GM19452 (cell line): ENCODE measurements at regions not wholly inside any gene's neighbourhood (a gene's known extent, or its start where the extent isn't known, plus 50 kb on each side); places are given as distances from the start of the nearest gene placed in this dataset.

Source experiments
- ATAC-seq: cut with Tn5 transposase; IDR thresholded peaks from one replicate; pipeline ENCODE4 v1.9.1; 2021; ENCODE audit not compliant: unreplicated experiment

DNA sequence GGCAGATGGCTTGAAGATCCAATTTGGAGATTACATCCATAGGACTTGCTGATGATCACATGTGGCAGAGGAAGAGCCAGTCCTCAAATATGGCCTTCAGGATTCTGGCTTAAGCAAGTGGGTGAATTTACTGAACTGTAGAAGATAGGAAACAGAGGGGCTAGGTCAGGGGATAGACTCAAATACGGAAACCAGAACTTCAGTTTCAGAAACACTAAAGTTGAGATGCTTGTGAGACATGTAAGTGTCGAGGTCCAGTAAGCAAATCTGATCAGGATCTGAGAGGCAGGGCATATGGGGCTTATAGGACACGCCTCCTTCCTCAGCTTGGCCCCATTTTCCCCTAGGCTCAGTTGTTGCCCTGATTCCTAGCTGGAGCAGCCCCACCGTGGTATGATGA, 107.7 kb downstream of the LBH start:
- no peak for ATAC-seq

DNA sequence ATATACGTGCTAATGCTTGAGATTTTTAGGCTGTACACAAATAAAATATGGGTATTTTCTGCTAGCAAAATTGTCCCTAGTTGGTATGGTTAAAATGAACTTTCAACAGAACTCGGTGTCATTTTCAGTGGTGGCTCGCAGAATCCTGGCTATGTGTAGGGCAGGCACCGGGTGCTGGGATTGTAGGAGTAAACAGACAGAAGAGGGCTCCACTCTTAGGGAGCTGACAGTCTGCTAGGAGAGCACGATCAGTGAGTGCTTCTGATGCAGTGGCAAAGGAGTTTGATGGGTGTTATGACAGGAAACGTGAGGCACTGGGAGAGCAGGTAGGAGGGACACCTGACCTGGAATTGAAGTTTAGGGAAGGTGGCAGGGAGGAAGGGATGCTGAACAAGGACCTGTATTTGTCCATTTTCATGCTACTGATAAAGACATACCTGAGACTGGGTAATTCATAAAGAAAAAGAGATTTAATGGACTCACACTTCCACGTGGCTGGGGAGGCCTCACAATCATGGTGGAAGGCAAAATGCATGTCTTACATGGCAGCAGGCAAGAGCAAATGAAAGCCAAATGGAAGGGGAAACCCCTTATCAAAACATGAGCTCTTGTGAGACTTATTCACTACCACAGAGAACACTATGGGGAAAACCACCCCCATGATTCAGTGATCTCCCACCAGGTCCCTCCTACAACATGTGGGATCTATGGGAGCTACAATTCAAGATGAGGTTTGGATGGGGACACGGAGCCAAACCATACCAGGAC, 105.4 kb upstream of the LCLAT1 start:
- no peak for ATAC-seq

DNA sequence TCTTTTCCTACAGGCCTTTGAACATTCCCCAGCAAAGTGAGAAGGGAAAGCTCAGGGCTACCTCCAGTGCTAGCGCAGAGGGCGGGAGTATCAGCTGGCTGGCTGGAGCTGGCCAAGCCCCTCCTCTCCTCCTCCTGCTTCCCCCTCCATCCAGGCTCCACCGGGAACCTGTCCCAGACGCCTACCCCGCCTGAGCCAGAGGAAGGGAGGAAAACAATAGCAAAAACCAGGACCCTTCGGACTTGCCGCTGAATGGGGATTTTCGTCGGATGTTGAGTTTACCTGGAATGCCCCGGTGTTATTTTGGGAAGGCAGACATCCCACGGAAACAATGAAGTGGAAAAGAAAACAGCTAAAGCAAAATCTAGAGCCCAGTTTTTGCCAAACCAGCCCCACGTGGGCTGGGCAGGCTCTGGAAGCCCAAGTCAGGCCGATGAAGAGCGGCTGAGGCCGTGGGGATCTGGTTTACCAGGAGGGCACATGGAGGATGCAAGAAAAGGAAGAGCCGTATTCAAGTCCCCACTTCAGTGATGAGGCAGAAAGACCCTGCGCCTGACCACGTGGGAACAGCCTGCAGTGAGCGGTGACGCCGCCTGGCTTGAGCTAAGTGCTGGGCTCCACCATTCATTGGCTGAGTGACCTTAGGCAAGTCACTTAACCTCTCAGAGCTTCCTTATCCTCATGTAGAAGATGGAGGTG, 100.4 kb upstream of the LCLAT1 start:
- no peak for ATAC-seq

DNA sequence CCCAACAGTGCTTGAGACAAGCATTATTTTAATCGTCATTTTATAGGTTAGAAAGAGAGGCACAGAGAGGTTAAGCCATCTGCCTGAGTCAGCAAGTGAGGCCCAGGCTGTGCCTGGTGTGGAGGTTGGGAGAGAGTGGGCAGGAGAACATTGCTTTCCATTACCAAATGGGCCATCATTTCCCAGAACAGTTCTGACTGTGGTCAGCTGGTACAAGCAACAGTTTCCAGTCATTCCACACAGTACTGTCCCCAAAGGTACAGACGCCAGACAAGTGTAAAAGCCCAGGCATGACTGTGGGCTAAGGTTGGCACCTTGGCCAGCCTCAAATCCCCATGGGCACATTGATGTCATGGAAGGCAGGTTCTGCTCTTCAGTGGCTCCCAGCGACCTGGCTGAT, 98.2 kb upstream of the LCLAT1 start:
- no peak for ATAC-seq

DNA sequence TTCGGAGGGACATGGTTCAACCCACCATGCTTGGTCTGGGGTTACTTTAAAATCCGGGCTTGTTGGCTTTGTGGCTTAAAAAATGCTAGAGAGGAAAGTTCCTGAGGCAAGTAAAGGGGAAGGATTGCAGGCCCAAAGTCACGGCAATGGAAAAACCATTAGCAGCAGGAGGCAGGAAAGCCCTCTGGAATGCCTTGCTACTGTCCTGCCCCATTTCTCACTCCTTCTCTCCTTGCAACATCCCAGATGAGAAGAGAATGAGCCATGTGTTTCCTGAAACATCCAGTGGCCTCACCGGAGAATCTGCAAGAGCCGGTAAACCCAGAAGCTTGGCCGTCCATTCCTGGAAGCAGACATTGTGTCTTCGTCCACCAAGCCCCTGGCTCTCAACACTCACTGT, 97.4 kb upstream of the LCLAT1 start:
- no peak for ATAC-seq

DNA sequence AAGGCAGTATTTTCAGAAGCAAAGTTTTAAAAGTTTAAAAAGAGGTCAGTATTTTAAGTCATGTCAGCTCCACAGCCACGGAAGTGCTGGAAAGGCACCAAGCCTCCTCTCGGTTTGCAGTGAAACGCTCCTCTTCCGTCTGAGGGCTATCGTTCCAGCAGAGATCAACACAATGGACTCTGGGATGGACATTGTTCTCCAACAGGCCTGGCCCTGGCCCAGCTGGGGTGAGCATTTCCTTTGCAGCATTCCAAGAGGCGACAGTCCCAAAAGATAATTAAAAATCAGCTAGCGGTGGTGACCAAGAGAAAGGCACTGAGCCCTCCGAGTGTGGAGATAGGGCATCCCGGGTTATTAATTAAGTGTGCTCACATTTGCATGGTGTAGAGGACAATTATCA, 95.9 kb upstream of the LCLAT1 start:
- ATAC-seq: no peak

DNA sequence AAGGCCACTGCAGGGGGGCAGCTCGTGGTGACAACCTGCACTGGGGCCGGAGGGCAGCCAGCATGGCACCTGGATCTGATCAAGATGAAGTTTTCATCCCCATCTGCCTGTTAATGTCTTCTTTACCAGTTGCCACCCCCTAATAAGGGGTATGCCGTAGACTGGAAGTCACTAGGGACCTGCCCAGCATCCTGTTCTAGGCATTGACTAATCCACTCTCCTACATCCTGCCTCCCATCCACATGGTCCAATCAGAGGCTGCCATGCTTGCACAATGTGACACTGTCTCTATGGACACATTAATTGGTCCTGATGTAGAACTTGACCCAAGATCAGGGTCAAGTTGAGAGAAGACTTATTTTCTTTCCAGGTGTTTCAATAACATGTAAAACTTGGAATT, 95.1 kb upstream of the LCLAT1 start:
- ATAC-seq: no peak

DNA sequence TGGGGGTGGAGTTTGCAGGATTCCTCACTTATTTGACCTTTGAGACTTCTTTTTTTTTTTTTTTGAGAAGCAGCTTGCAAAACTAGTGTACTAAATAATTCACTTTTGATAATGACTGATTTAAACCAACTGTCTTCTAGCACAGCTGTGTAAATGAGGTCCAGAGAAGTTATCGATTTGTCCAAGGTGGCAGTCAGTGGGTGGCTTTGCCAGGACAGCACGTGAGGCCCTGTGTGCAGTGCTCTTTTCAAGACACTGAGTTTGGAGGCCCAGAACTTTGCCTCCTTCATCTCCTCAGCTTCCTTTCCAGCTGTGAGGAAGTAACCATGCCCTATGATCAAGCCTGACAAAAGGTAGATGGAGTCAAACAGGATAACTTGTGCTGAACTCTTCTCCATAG, 92.9 kb upstream of the LCLAT1 start:
- ATAC-seq: no peak

DNA sequence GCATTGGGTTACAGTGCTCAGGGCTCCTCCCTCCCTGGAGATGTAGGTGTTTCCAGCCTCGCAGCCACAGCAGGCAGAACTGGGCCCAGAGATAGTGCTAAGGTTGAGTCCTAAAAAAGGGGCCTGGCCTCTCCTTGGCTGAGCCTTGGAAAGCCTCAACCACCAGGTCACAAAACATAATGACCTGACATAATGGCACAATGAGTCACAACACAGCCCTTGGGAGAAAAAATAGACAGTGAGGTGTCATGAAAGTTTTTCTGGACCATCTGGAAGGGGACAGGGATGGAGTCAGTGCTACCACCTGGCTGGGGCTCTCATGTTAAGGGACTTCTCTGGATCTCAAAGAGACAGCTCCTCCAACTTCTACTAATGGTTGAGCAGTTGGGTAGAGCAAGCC, 92.4 kb upstream of the LCLAT1 start:
- ATAC-seq: no peak

DNA sequence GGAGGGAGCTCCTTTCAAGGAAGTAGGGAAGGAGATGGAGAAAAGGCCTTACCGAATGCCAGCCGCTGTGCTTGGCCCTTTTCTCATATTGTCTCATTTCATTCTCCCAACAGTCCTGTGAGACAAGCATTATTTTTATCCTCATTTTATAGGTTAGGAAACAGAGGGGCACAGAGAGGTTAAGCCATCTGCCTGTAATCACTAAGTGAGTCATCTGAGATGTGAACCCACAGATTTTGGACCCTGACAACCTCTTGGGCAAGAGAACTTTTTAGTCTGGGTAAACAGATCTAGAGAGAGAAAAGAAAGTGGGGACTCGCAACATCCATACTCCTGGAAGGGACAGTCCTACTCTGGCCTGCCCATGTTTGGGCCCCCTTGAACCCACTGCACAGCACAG, 91.7 kb upstream of the LCLAT1 start:
- no peak for ATAC-seq

DNA sequence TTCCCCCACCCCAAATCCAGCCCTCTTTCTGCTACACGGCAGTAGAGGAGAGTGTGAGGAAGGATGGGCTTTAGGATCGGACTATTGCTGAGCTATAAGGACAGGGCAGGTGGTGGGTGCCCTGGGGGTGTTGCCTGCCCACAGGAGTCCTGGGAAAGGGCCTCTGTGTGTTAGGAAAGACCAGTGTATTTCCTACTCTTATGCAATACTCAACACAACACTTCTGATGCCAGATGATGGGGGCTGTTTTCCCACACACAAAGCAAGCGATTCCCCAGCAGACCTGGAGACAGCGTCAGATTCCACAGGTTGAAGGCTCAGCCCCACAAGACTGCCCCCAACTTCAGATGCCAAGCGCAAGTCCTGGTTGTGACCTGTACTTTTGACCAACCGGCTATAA, 91.0 kb upstream of the LCLAT1 start:
- ATAC-seq: no peak

DNA sequence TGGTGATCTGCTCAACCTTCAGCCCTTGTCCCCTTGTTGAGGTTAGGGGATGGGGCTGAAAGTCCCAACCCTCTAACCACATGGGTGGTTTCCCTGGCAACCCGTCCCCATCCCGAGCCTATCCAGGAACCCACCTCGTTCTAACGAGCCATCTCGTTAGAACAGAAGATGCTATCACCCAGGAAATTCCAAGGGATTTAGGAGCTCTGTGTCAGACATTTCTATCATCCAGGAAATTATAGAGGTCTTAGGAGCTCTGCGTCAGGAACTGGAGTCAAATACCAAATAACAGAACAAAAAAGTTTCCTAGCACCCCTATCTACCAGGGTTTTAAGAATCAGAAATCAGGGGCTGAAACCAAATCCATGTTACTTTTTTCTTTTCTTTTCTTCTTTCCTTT, 90.3 kb upstream of the LCLAT1 start:
- ATAC-seq: no peak

DNA sequence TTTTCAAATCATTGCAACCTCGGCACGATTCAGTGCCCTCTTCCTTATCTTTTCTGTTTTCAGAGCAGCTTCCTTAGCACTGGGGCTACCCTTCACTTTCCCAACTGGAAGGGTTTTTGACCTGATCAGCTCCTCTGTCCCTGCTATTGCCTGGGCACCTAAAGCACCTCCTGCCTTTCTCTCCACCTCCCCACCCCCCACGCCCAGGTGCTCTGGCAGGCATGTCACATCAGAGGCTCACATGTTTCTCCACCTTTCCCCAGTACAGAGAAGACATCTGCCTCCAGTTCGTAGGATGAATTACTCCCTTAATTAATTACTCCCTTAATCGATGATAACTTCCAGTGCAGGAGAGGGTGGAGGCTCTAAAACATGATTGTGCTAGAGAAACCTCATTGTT, 88.7 kb upstream of the LCLAT1 start:
- ATAC-seq: no peak

DNA sequence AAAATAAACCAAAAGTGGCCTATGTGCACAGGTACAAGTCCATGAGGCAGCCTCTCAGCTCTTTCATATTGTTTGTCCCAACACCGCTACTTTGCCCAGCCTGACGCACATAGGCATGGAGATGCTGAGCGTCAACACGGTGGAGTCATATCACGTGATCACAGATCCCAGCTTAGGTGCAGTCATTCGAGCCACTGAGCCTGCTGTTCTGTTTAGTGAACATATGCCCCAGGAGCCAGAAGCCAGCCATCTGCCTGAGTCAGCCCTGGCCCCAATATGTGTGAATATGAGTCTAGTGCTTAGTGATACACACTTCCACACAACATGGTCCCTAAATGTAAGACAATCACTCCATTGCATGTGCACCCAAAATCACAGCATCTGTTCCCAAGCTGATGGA, 88.2 kb upstream of the LCLAT1 start:
- ATAC-seq: no peak

DNA sequence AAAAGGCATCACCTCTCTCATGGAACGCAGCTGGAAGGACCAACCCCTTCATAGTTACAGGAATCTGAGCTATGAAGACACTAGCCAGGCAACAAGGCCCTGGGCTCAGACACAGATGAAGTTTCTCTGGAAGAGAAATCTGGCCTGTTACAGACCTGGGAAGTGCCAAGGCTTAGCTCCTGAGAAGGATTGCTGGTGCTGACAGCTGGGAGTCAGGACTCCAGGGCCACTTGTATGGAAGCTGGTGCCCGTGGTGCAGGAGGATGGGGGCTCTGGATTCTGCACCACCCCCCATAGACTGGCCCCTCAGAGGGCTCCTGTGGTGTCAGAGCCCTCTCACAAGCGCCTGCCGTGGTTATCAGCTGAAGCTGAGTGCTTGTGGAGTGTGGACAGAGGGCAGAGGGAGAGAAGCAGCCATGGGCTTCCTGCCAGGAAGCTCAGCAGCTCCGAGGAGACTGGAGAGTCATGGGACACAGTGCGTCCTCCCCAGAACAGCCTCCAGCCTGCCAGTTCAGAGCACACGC, 87.3 kb upstream of the LCLAT1 start:
- ATAC-seq: no peak

DNA sequence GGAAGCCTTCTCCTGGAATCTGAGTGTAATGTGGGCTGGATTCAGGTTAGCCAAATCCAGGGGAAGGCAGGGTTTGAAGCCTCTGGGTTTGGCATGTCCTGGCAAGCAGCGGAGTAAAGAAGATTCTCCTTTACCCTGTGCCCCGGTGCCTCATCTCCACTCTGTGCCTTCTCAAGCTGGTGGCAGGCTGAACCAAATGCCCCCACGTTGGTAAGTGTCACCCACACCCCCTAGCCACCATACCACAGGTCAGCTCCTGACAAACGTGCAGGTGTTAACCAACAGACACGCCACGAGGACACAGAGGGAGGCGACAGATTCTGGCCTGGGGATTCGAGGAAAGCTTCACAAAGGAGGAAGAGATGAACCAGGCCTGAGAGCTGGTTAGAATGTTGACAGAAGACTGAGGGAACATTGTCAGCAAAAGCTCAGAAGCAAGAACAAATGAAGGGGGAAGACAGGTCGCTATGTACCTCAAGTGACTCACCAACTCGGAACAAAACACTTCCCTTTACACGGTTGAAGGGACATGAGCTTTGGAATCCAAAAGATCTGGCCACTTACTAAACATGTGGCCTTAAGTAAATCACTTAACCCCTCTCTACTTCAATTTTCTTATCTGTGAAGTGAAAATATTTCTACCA, 85.2 kb upstream of the LCLAT1 start:
- ATAC-seq: no peak

DNA sequence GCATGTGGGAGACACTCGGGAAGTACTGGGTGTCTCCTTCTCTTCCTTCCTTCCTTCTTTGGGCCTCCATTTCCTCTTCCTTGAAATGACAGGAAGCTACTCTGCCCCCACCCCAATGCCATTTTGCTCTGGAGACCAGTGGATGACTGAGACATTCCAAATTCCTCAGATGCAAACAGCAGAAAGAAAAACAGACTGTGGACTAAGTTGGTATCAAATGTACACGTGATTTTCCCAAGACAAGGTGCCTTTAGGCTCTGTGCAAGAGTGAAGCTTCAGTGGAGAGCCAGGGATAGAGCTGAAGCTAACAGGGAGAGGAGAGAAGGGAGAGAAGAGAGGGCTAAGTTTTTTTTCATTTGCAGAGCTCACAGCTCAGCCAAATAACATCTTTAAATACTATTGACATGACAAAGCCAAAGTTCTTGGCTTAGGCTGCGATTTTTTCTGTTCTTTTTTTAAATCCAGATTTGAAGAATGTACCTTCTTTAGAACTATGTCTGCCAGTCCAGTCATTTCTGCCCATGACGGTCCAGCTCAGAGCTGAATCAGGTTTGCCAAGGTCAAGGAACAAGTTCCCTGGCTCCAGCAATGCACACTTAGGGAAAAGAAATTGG, 84.5 kb upstream of the LCLAT1 start:
- no peak for ATAC-seq

DNA sequence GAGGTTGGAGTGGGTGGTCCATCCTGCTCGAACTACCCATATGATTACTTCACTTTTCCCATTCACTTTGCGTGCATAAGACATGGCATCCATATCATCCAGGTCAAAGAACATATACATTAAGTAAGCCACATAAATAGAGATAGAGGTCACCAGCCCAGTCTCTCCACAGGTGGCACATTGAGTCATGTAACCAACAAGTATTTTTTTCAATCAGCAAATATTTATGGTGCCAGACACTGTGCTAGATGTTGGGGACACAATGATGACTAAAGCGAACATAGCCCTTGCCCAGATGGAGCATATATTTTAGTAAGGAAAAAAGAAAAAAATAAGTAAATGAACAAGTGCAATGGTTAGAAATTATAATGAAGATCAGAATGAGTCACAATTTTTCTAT, 83.6 kb upstream of the LCLAT1 start:
- no peak for ATAC-seq

DNA sequence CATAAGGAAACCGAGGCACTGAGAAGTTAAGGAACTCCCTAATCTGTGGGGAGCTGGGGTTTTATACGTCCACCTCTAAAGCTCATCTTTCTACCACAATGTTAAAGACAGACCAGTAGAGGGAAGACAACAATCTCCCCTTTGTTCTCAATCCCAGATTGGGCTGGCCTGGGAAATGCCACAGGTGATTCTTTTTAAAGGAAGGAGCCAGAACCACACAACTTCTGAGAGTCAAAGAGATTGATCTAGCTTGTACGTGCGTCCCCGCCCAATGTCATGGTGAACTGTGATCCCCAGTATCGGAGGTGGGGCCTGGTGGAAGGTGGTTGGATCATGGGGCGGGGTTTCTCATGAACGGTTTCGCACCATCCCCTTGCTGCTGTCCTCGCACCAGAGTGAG, 81.8 kb upstream of the LCLAT1 start:
- ATAC-seq: no peak

DNA sequence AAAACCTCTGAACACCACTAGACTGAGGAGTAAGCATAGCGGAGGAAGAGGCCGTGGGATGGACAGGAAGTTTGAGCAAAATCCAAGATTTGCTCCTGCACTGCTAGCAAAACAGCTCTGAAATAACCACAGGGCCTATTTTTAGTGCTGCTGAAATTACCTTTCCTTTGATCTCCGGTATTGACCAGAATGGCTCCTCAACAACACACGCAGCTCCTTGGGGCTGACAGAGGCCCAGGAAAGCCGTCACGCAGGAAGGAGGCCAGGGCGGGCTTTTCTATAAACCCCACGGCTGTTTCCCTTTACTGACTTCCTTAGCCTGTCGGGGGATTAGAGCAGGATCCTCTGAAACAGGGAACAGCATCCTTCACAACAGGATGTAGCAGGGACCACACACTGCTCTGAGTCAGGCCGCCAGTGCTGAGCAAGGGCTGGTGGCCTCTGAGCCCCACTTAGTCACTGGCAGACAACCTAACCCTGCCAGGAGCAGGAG, 80.8 kb upstream of the LCLAT1 start:
- ATAC-seq: no peak

DNA sequence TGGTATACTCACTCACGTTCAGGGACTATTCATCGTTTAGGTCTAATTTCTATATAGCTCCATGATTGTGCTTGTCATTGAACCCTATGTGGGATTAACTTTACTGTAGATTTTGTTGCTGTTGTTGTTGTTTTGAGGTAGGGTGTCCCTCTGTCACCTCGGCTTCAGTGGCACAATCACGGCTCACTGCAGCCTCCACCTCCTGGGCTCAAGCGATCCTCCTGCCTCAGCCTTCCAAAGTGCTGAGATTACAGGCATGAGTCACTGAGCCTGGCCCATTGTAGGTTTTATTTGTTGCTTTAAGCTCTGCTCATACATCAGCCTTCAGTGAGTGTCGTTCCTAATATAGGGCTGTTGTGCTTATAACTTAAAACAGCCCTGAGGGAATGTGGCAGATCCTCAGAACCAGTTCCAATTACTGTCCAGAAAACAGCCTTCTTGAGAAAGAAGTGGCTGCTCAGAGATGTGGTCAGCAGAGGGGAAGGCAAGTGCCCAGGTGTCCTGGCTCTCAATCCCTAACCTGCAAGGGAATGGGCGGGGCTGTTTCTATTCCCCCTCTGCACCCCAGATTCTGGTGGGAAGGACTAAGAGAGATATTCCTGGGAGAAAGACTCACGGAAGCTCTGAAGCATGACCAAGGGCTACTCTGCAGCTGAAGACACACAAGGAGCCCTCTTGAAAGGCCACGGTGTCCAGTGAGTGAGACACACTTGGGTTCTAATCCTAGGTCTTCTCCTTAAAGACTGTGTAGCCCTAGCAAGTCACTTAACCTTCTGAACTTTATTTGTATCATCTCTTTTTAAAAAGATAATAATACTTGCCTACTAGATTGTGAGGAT, 79.6 kb upstream of the LCLAT1 start:
- no peak for ATAC-seq
